Activated T-helper 1 cell treated with anti-CD3 and anti-CD28 coated beads, Interleukin-12 subunit alpha, Interleukin-12 subunit beta, Interleukin-2, Interleukin-4 antibody, amounts not matched to agents 30 ng/mL and 10 ng/mL and 1 ng/mL, durations not matched to agents 14 hours and 24 hours and 36 hours (primary cell): ENCODE measurements at regions not wholly inside any gene's neighbourhood (a gene's known extent, or its start where the extent isn't known, plus 50 kb on each side); places are given as distances from the start of the nearest gene placed in this dataset.

ENCODE experiments used
- DNase-seq: peaks from one replicate; pipeline ENCODE4 v3.0.0; 2021; ENCODE audit warnings: low spot score
- H3K27ac Mint-ChIP-seq: one replicate; pipeline ENCODE4 v1.8.0; 2021; ENCODE audit warnings: mild to moderate bottlenecking, mixed read lengths
- H3K27me3 Mint-ChIP-seq: one replicate; pipeline ENCODE4 v1.8.0; 2022; ENCODE audit warnings: mild to moderate bottlenecking, moderate library complexity, mixed read lengths; ENCODE audit not compliant: insufficient read depth
- H3K36me3 Mint-ChIP-seq: one replicate; pipeline ENCODE4 v1.8.0; 2021; ENCODE audit warnings: low read depth, mixed read lengths
- H3K4me1 Mint-ChIP-seq: one replicate; pipeline ENCODE4 v1.8.0; 2021; ENCODE audit warnings: low read depth, mixed read lengths
- H3K4me3 Mint-ChIP-seq: one replicate; pipeline ENCODE4 v1.8.0; 2021; ENCODE audit warnings: mild to moderate bottlenecking, moderate library complexity, mixed read lengths
- H3K9me3 Mint-ChIP-seq: one replicate; pipeline ENCODE4 v1.8.0; 2021; ENCODE audit warnings: mixed read lengths
- intact Hi-C: fragments of 100-400 bp; cut with micrococcal nuclease; formaldehyde crosslinking; loops from one replicate; pipeline ENCODE4 v1.15.1; 2024

- no peak for DNase-seq
- intact Hi-C loops = no loop called here
- H3K36me3 Mint-ChIP-seq = no peaks in the 10 kb centered on the region
- H3K27ac Mint-ChIP-seq = no peak overlapping the region
- no peaks in the 10 kb centered on the region for H3K9me3 Mint-ChIP-seq
- H3K4me3 Mint-ChIP-seq = no peak overlapping the region
- H3K27me3 Mint-ChIP-seq = no peaks in the 10 kb centered on the region
- no peaks in the 10 kb centered on the region for H3K4me1 Mint-ChIP-seq
Observed at GRCh38 chr6:104356197-104356596, 503.5 kb downstream of the HACE1 start.

DNA sequence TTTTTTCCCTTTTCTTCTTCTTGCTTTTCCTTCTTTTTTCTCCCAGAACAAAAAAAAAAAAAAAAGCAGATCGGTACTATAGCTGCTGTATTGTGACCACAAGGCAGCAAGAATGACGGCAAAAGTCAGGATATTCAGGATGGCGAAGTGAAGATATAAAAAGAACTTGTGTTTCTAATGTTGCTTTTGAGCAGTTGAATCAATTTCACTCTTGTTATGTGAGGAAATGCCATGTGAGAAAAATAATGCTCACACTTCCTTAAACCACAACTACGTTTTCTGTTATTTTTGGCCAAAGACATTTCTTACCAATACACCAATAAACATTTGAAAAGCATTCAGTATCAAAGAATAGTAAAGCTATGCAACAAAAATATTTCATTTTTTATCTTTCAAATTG, 510.5 kb downstream of the HACE1 start:
- no peaks in the 10 kb centered on the region for H3K27me3 Mint-ChIP-seq
- no peaks in the 10 kb centered on the region for H3K36me3 Mint-ChIP-seq
- no peaks in the 10 kb centered on the region for H3K4me1 Mint-ChIP-seq
- no peak overlapping the region for H3K4me3 Mint-ChIP-seq
- H3K27ac Mint-ChIP-seq = no peak overlapping the region
- intact Hi-C loops = no loop called here
- H3K9me3 Mint-ChIP-seq = peaks cover 1% of the 10 kb centered on the region
- DNase-seq = no peak

GRCh38 chr6:104344223-104344622, 515.5 kb downstream of the HACE1 start:
- Mint-ChIP-seq H3K27me3 (no peaks in the 10 kb centered on the region), H3K36me3 (no peaks in the 10 kb centered on the region), H3K4me1 (no peaks in the 10 kb centered on the region), H3K9me3 (peaks cover 4% of the 10 kb centered on the region), H3K4me3 (no peak overlapping the region), H3K27ac (no peak overlapping the region)
- intact Hi-C loops = no loop called here
- no peak for DNase-seq

GRCh38 chr6:104332364-104332763, 527.4 kb downstream of the HACE1 start:
- H3K36me3 Mint-ChIP-seq = no peaks in the 10 kb centered on the region
- no peak overlapping the region for H3K27ac Mint-ChIP-seq
- intact Hi-C loops = no loop called here
- no peaks in the 10 kb centered on the region for H3K9me3 Mint-ChIP-seq
- no peaks in the 10 kb centered on the region for H3K4me1 Mint-ChIP-seq
- H3K4me3 Mint-ChIP-seq = no peak overlapping the region
- H3K27me3 Mint-ChIP-seq = no peaks in the 10 kb centered on the region
- no peak for DNase-seq

- intact Hi-C loops = loop anchor here (5.0 kb wide), 1 partner anchor 201 kb away; no protein-coding TSS in a partner anchor
- H3K36me3 Mint-ChIP-seq = no peaks in the 10 kb centered on the region
Observed at GRCh38 chr6:104326173-104327001, 533.3 kb downstream of the HACE1 start.

DNA sequence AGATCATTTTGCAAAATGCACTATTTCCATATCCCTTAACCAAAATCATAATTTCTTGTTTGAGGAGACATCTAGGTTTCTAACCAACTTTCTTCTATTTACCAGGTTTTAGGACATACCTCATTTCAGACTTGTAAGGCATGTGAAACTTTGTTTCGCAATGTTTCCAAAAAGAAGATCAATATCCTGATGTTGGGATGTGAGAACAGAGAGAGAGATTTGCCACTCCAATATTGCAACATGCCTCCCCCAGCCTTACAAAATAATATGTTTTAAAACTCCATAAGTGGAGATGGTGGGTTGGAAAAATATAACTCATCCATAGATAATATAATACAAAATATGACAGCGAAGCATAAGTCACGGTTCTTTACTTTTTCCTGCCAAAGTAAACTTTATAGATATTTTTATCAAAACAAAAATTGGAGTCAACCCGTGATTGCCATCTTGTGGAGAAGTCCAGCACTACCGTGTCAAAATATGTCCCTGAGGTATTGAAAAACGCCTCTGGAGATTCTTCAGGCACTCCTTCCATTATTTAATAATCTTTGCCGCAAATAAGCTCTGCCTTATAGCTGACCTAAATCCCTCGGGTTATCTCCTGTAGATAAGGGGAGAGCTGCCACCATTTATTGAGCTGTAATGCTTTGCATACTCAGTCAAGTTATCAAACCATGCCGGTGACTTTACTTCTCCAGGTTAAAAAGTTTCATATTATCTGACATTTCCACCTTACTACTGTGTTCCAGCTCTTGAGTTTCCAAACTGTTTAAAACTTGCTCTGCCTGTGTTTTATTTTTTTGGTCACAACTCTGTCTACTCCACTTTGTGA, 534.2 kb downstream of the HACE1 start:
- H3K36me3 Mint-ChIP-seq = no peaks in the 10 kb centered on the region
- no peaks in the 10 kb centered on the region for H3K9me3 Mint-ChIP-seq
- DNase-seq = no peak
- no peak overlapping the region for H3K27ac Mint-ChIP-seq
- H3K4me1 Mint-ChIP-seq = no peaks in the 10 kb centered on the region
- H3K27me3 Mint-ChIP-seq = no peaks in the 10 kb centered on the region
- intact Hi-C loops = loop anchor here (5.0 kb wide), 1 partner anchor 202 kb away; no protein-coding TSS in a partner anchor
- no peak overlapping the region for H3K4me3 Mint-ChIP-seq

More at GRCh38 chr6:104326173-104327001, 533.3 kb downstream of the HACE1 start:
- DNase-seq = no peak
- Mint-ChIP-seq H3K4me1 (no peaks in the 10 kb centered on the region), H3K9me3 (no peaks in the 10 kb centered on the region), H3K27me3 (no peaks in the 10 kb centered on the region), H3K27ac (no peak overlapping the region), H3K4me3 (no peak overlapping the region)

DNA sequence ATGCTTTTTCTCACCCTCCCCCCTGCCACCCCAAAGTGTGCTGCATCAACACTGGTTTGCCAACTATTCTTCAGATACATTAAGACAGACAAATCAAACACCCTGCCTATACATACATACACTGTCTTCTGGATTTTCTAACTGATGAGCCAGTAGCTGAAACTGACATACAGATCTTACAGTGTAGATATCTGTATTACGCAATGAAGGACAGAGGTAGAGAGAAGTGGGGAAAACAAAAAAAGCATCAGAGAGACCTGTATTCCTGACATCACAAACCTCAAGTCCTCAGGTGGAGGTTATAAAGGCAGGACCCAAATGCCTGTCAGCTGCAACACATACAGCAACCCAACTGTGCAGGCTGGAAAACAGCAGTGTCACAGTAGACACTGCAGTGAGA, 535.4 kb downstream of the HACE1 start:
- Mint-ChIP-seq H3K36me3 (no peaks in the 10 kb centered on the region), H3K27ac (no peak overlapping the region), H3K4me3 (no peak overlapping the region), H3K4me1 (no peaks in the 10 kb centered on the region), H3K9me3 (no peaks in the 10 kb centered on the region), H3K27me3 (no peaks in the 10 kb centered on the region)
- intact Hi-C loops = no loop called here
- no peak for DNase-seq

DNA sequence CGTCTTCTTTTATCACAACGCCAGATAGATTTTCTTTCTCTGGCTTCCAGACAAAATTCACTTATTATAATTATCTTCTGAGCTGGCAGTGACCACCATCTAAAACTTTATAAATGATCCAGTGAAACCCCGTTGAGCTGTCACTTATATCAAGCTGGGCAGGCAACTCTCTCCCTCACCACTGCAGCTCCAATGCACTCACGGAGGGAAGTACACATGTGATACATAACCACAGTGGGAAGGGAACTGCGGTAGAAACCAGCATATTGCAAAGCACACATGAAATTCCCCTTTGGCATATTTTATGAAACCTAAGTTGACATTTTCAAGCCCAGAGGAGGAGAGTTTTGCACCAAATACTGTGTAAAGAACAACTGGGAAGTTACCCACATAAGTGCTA, 536.9 kb downstream of the HACE1 start:
- no peak overlapping the region for H3K4me3 Mint-ChIP-seq
- no peaks in the 10 kb centered on the region for H3K36me3 Mint-ChIP-seq
- intact Hi-C loops = no loop called here
- no peak for DNase-seq
- H3K27ac Mint-ChIP-seq = no peak overlapping the region
- no peaks in the 10 kb centered on the region for H3K27me3 Mint-ChIP-seq
- H3K4me1 Mint-ChIP-seq = no peaks in the 10 kb centered on the region
- no peaks in the 10 kb centered on the region for H3K9me3 Mint-ChIP-seq

DNA sequence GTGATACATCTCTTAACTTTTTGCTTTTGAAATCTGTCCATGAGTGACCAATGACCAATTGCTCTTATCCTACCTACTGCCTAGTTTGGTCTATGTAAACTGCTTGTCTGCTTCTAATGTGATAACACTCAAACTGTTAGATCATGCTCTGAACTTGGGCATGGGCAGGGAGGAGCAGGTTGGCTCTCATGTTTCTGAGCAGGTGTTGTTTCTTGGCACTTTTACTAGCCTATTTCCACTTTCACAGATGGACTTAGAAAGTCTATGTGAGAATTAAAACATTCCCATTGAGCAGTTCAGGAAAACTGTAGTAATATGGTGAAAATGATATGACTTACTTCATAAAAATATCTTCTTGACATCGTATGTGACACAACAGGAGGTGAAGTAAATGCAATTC, 538.4 kb downstream of the HACE1 start:
- DNase-seq = no peak
- Mint-ChIP-seq H3K4me3 (no peak overlapping the region), H3K4me1 (no peaks in the 10 kb centered on the region), H3K9me3 (no peaks in the 10 kb centered on the region), H3K36me3 (no peaks in the 10 kb centered on the region), H3K27ac (no peak overlapping the region), H3K27me3 (no peaks in the 10 kb centered on the region)
- intact Hi-C loops = no loop called here

DNA sequence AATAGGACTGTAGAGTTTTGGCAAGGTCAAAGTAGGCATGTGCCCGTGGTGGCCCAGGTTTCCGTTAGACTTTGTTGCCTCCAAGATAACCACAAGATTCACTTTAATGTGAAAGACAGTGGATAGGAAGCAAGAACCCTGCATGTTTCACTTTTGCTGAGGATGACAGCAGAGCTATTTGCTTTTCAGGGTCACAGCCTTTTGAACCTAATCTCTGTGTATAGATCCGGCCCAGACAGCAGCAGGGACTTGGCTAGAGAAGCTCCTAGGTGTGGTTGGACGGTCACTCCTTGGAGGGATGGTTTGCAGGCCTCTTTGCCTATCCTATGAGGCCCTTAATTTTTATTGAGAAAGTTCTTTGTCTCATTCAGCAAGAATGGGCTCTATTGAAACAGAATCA, 538.8 kb downstream of the HACE1 start:
- no peaks in the 10 kb centered on the region for H3K9me3 Mint-ChIP-seq
- no peaks in the 10 kb centered on the region for H3K27me3 Mint-ChIP-seq
- H3K4me1 Mint-ChIP-seq = no peaks in the 10 kb centered on the region
- H3K4me3 Mint-ChIP-seq = no peak overlapping the region
- H3K27ac Mint-ChIP-seq = no peak overlapping the region
- intact Hi-C loops = no loop called here
- no peak for DNase-seq
- H3K36me3 Mint-ChIP-seq = no peaks in the 10 kb centered on the region

GRCh38 chr6:104312851-104313250, 546.9 kb downstream of the HACE1 start:
- H3K4me1 Mint-ChIP-seq = no peaks in the 10 kb centered on the region
- H3K36me3 Mint-ChIP-seq = no peaks in the 10 kb centered on the region
- H3K9me3 Mint-ChIP-seq = no peaks in the 10 kb centered on the region
- DNase-seq = no peak
- H3K27ac Mint-ChIP-seq = no peak overlapping the region
- H3K27me3 Mint-ChIP-seq = no peaks in the 10 kb centered on the region
- no peak overlapping the region for H3K4me3 Mint-ChIP-seq
- intact Hi-C loops = no loop called here

DNA sequence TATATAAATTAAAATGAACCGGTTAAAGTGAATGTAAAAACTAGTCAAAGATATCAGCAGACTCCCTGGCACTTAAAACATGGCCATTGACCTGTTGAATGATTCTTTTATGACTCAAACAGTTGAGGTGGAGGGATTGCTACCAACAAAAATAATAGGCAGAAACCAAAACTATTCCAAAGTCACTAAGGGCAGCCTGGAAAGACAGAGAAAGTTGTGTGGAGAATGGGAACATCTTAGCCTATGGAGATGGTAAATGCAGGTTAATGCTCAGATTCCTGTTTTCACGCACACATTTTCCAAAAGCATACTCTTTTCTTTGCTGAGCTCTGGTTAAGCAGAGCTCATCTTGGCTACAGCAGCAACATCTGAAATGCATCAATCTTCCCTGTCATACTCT, 553.5 kb downstream of the HACE1 start:
- Mint-ChIP-seq H3K4me1 (no peaks in the 10 kb centered on the region), H3K27me3 (no peaks in the 10 kb centered on the region), H3K27ac (no peak overlapping the region), H3K36me3 (no peaks in the 10 kb centered on the region), H3K9me3 (no peaks in the 10 kb centered on the region), H3K4me3 (no peak overlapping the region)
- intact Hi-C loops = no loop called here
- no peak for DNase-seq

DNA sequence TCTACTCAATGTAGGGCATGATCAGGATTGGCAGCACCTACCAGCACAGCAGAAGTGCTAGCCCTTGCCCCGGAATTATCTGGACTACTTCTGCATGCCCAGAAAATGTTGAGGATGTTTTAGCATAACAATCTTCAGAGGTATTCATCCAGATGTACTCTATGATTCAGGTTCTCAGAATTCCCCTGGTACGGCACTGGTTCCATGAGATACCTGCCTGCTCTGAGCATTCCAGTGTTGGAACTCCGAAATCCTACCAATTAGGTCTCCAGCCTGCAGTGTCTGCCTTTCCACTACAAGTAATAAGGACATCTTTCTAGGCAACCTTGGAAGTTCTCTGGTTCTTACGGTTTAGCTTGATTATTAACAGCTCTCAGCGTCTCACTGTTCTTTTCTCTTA, 554.5 kb downstream of the HACE1 start:
- Mint-ChIP-seq H3K4me1 (no peaks in the 10 kb centered on the region), H3K9me3 (no peaks in the 10 kb centered on the region), H3K27me3 (no peaks in the 10 kb centered on the region), H3K4me3 (no peak overlapping the region), H3K36me3 (no peaks in the 10 kb centered on the region), H3K27ac (no peak overlapping the region)
- DNase-seq = no peak
- intact Hi-C loops = no loop called here
